H1 (cell line): ENCODE measurements at regions not wholly inside any gene's neighbourhood (a gene's known extent, or its start where the extent isn't known, plus 50 kb on each side); places are given as distances from the start of the nearest gene placed in this dataset.

Source experiments
- CTCF ChIA-PET: fragments of 300-600 bp; sonication (Branson Sonifier 250); formaldehyde crosslinking; loops from one replicate; lab custom pipeline; 2021; ENCODE audit not compliant: partially characterized antibody; lab: Charles Lee
- POLR2A ChIA-PET: fragments of 300-600 bp; sonication (Branson Sonifier 250); formaldehyde crosslinking; loops from one replicate; lab custom pipeline; 2021; ENCODE audit warnings: inconsistent platforms; ENCODE audit not compliant: partially characterized antibody; lab: Charles Lee
- DNase-seq, 2 experiments: peaks; one replicate each; pipeline versions ENCODE4 v3.0.0 to v3.0.0-alpha.2; 2010 to 2022; ENCODE audit warnings: low spot score in 2 of 2, low read depth in 1 of 2, mixed read lengths in 1 of 2
- FAIRE-seq: peaks from 2 replicates; lab custom pipeline; 2011; peaks lifted over from hg19 to GRCh38; lab: Jason Lieb, UNC
- H2AFZ ChIP-seq: 2 replicates; pipeline ENCODE4 v1.8.1; 2012; ENCODE audit warnings: low read length, inconsistent platforms
- H2AK5ac ChIP-seq: 2 replicates; pipeline ENCODE4 v1.6.1; 2013; ENCODE audit warnings: low read depth, low read length
- H2BK120ac ChIP-seq: replicated peaks from 2 replicates; pipeline ENCODE3; 2013; ENCODE audit warnings: low read depth, low read length, inconsistent platforms
- H2BK12ac ChIP-seq: 2 replicates; pipeline ENCODE4 v1.6.1; 2013; ENCODE audit warnings: low read depth, low read length
- H2BK15ac ChIP-seq: 2 replicates; pipeline ENCODE4 v1.6.1; 2013; ENCODE audit warnings: low read length
- H2BK20ac ChIP-seq: 2 replicates; pipeline ENCODE4 v1.6.1; 2013; ENCODE audit warnings: low read length
- H2BK5ac ChIP-seq: 2 replicates; pipeline ENCODE4 v1.6.1; 2013; ENCODE audit warnings: low read depth, low read length
- H3K14ac ChIP-seq: 2 replicates; pipeline ENCODE4 v1.6.1; 2013; ENCODE audit warnings: inconsistent platforms; ENCODE audit not compliant: insufficient read length
- H3K18ac ChIP-seq: 2 replicates; pipeline ENCODE4 v1.6.1; 2013; ENCODE audit warnings: low read length; ENCODE audit errors: extremely low read depth
- H3K23ac ChIP-seq: 2 replicates; pipeline ENCODE4 v1.6.1; 2013; ENCODE audit warnings: inconsistent platforms; ENCODE audit not compliant: insufficient read length
- H3K23me2 ChIP-seq: 2 replicates; pipeline ENCODE4 v1.6.1; 2013; ENCODE audit warnings: low read depth, low read length
- H3K27ac ChIP-seq: 2 replicates; pipeline ENCODE4 v1.6.1; 2011; ENCODE audit warnings: low read depth, low read length, inconsistent platforms
- H3K27me3 ChIP-seq, 4 experiments: replicated peaks in 1 of 4; 1 replicate in 1 of 4; 2 replicates in 3 of 4; pipeline versions ENCODE4 v1.6.1 to v1.8.1; 2011 to 2013; ENCODE audit warnings: low read length in 3 of 4, mild to moderate bottlenecking in 3 of 4, inconsistent platforms in 2 of 4, mixed read lengths in 2 of 4, moderate library complexity in 1 of 4; ENCODE audit not compliant: control insufficient read depth in 3 of 4, insufficient read depth in 3 of 4; ENCODE audit errors: extremely low read depth in 1 of 4
- H3K36me3 ChIP-seq, 4 experiments: 2 replicates each; pipeline versions ENCODE4 v1.6.1 to v1.8.1; 2011 to 2013; ENCODE audit warnings: mild to moderate bottlenecking in 4 of 4, low read length in 3 of 4, moderate library complexity in 2 of 4, control low read depth in 1 of 4, inconsistent platforms in 1 of 4; ENCODE audit not compliant: insufficient read depth in 4 of 4, control insufficient read depth in 2 of 4
- H3K4ac ChIP-seq: replicated peaks from 2 replicates; pipeline ENCODE3; 2013; ENCODE audit warnings: low read length, low read depth, mixed read lengths, inconsistent platforms; ENCODE audit not compliant: insufficient read length
- H3K4me1 ChIP-seq, 4 experiments: replicated peaks in 1 of 4; 1 replicate in 1 of 4; 2 replicates in 3 of 4; pipeline versions ENCODE4 v1.6.1 to v1.8.1; 2011 to 2013; ENCODE audit warnings: low read length in 3 of 4, inconsistent platforms in 2 of 4, mixed read lengths in 1 of 4; ENCODE audit not compliant: insufficient read depth in 4 of 4, control insufficient read depth in 3 of 4
- H3K4me2 ChIP-seq, 2 experiments: 2 replicates each; pipeline versions ENCODE4 v1.6.1 to v1.8.1; 2011 to 2013; ENCODE audit warnings: low read depth in 2 of 2, low read length in 2 of 2, control low read depth in 1 of 2, inconsistent platforms in 1 of 2, mild to moderate bottlenecking in 1 of 2; ENCODE audit not compliant: insufficient read depth in 1 of 2
- H3K4me3 ChIP-seq, 4 experiments: fragments of 200-600, 300-600 bp in 1 of 4; sonication (generic), shearing (Covaris generic), sonication (Bioruptor Twin) in 1 of 4; 2 replicates each; pipeline versions ENCODE4 v1.5.1 to v1.8.1; 2011 to 2016; ENCODE audit warnings: low read length in 4 of 4, low read depth in 3 of 4, control low read depth in 2 of 4, inconsistent platforms in 2 of 4, mild to moderate bottlenecking in 2 of 4, mixed read lengths in 1 of 4, moderate library complexity in 1 of 4; ENCODE audit not compliant: insufficient read depth in 2 of 4; ENCODE audit errors: extremely low read depth in 1 of 4
- H3K56ac ChIP-seq: replicated peaks from 2 replicates; pipeline ENCODE3; 2013; ENCODE audit warnings: low read depth, mild to moderate bottlenecking, mixed read lengths, low read length, inconsistent platforms; ENCODE audit not compliant: insufficient read length
- H3K79me1 ChIP-seq: 2 replicates; pipeline ENCODE4 v1.6.1; 2013; ENCODE audit warnings: low read depth, low read length, control low read depth
- H3K79me2 ChIP-seq, 2 experiments: 2 replicates each; pipeline versions ENCODE4 v1.6.1 to v1.8.1; 2012 to 2013; ENCODE audit warnings: low read length in 2 of 2, mild to moderate bottlenecking in 2 of 2, inconsistent platforms in 1 of 2; ENCODE audit not compliant: insufficient read depth in 2 of 2, control insufficient read depth in 1 of 2
- H3K9ac ChIP-seq, 4 experiments: replicated peaks in 1 of 4; 1 replicate in 1 of 4; 2 replicates in 3 of 4; pipeline versions ENCODE4 v1.6.1 to v1.8.1; 2011 to 2013; ENCODE audit warnings: low read depth in 3 of 4, low read length in 3 of 4, control low read depth in 2 of 4, mild to moderate bottlenecking in 2 of 4, moderate library complexity in 2 of 4, inconsistent platforms in 1 of 4; ENCODE audit errors: extremely low read depth in 1 of 4
- H3K9me3 ChIP-seq, 2 experiments: 2 replicates each; pipeline versions ENCODE4 v1.6.1 to v1.8.1; 2012 to 2013; ENCODE audit warnings: mild to moderate bottlenecking in 2 of 2, moderate library complexity in 2 of 2, control low read depth in 1 of 2, inconsistent platforms in 1 of 2, low read depth in 1 of 2, low read length in 1 of 2, mixed read lengths in 1 of 2; ENCODE audit not compliant: insufficient read depth in 2 of 2
- H4K20me1 ChIP-seq, 2 experiments: replicated peaks in 1 of 2; 2 replicates each; pipeline versions ENCODE3 to v1.8.1; 2011 to 2013; ENCODE audit warnings: inconsistent platforms in 2 of 2, low read length in 2 of 2, mild to moderate bottlenecking in 1 of 2; ENCODE audit not compliant: insufficient read depth in 2 of 2, control insufficient read depth in 1 of 2
- H4K5ac ChIP-seq: 2 replicates; pipeline ENCODE4 v1.6.1; 2013; ENCODE audit warnings: low read length, low read depth, mixed read lengths, inconsistent platforms; ENCODE audit not compliant: insufficient read length
- H4K8ac ChIP-seq: 2 replicates; pipeline ENCODE4 v1.8.0; 2013; ENCODE audit warnings: mild to moderate bottlenecking, moderate library complexity, low read length, inconsistent platforms; ENCODE audit not compliant: insufficient read depth; ENCODE audit errors: extremely low read depth
- H4K91ac ChIP-seq: replicated peaks from 2 replicates; pipeline ENCODE3; 2013; ENCODE audit warnings: low read length, mixed read lengths, inconsistent platforms; ENCODE audit not compliant: insufficient read length
- BCL11A ChIP-seq, 2 experiments: IDR thresholded peaks; one replicate each; pipeline ENCODE4 v1.6.1; 2011; ENCODE audit warnings: low read depth in 2 of 2, low read length in 2 of 2, mild to moderate bottlenecking in 2 of 2
- CHD2 ChIP-seq: IDR thresholded peaks from 2 replicates; pipeline ENCODE4 v1.6.1; 2012; ENCODE audit warnings: low read length, improper control_type of control experiment
- EP300 ChIP-seq, 2 experiments: IDR thresholded peaks; 1 replicate in 1 of 2; 2 replicates in 1 of 2; pipeline ENCODE4 v1.6.1; 2011 to 2012; ENCODE audit warnings: low read depth in 2 of 2, low read length in 2 of 2, mild to moderate bottlenecking in 2 of 2, borderline replicate concordance in 1 of 2, inconsistent platforms in 1 of 2, moderate library complexity in 1 of 2
- POU5F1 ChIP-seq: IDR thresholded peaks from 2 replicates; pipeline ENCODE4 v1.6.1; 2011; ENCODE audit warnings: low read depth, mild to moderate bottlenecking, low read length, moderate library complexity
- RAD21 ChIP-seq, 2 experiments: IDR thresholded peaks in 1 of 2; conservative IDR thresholded peaks in 1 of 2; 2 replicates each; pipeline ENCODE4 v1.6.1; 2011; ENCODE audit warnings: low read depth in 2 of 2, low read length in 2 of 2, improper control_type of control experiment in 1 of 2, inconsistent platforms in 1 of 2, mild to moderate bottlenecking in 1 of 2, moderate library complexity in 1 of 2
- TAF1 ChIP-seq: IDR thresholded peaks from 2 replicates; pipeline ENCODE4 v1.6.1; 2011; ENCODE audit warnings: mild to moderate bottlenecking, low read depth, low read length
- WGBS, 2 experiments: shearing (Covaris generic) in 1 of 2; methylation state at CpG; one replicate each; pipeline versions ENCODE4 v1.1.6 to v1.1.7; 2013 to 2015; ENCODE audit warnings: low lambda C conversion rate in 2 of 2, mixed read lengths in 2 of 2, inconsistent platforms in 1 of 2, low coverage in 1 of 2, missing lambda C conversion rate in 1 of 2; ENCODE audit not compliant: insufficient replicate concordance in 2 of 2, insufficient coverage in 1 of 2, insufficient read length in 1 of 2; ENCODE audit errors: extremely low coverage in 1 of 2, missing lambda C conversion rate in 1 of 2; 5-methylcytosine and 5-hydroxymethylcytosine counted together

DNA sequence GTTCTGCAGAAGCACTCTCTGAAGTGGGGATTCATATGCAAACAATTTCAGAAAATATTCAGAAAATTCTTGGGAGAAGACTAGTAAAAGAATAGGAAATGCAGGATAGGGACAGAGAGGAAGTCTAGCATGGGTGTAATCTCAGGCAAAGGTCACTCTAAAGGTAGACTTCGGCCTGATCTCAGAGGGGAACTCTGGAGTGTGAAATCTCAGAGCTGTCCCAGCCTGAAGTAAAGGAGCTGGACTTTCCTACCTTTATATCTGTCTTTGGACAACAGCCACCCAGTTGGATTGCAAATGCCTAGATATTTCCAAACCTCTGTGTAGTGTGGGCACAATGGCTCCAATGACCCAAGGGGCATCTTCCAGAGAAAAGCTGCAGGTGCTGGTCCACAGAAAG is 379.8 kb downstream of the GPATCH2 start:
- no peak overlapping the region for H3K23ac ChIP-seq
- no peak overlapping the region for H4K5ac ChIP-seq
- no peak overlapping the region for H3K9ac ChIP-seq
- H2BK120ac ChIP-seq: no peak overlapping the region
- H4K91ac ChIP-seq: no peak overlapping the region
- H2BK5ac ChIP-seq: no peak overlapping the region
- H3K36me3 ChIP-seq: no peaks in the 10 kb centered on the region; a peak in 1 of 8 replicates
- H2BK20ac ChIP-seq: no peak overlapping the region
- H3K4ac ChIP-seq: no peak overlapping the region
- H4K8ac ChIP-seq: no peak overlapping the region
- no peak overlapping the region for H3K27ac ChIP-seq
- no peak overlapping the region for H3K18ac ChIP-seq
- no peak overlapping the region for H2BK12ac ChIP-seq
- no peaks in the 10 kb centered on the region for H3K27me3 ChIP-seq
- ChIA-PET POLR2A (no interaction called here), CTCF (no interaction called here)
- no peak overlapping the region for H3K4me3 ChIP-seq
- no peaks in the 10 kb centered on the region for H3K4me1 ChIP-seq
- H3K79me2 ChIP-seq: no peaks in the 10 kb centered on the region
- H4K20me1 ChIP-seq: no peaks in the 10 kb centered on the region
- no peaks in the 10 kb centered on the region for H3K9me3 ChIP-seq
- no peaks in the 10 kb centered on the region for H3K23me2 ChIP-seq
- no peak overlapping the region for H2BK15ac ChIP-seq
- H3K14ac ChIP-seq: no peak overlapping the region
- H2AK5ac ChIP-seq: no peak overlapping the region
- no peaks in the 10 kb centered on the region for H3K79me1 ChIP-seq
- H3K56ac ChIP-seq: no peak overlapping the region
- FAIRE-seq: no peak
- no peak for DNase-seq
- H3K4me2 ChIP-seq: no peak overlapping the region
- H2AFZ ChIP-seq: no peak overlapping the region
- WGBS, 2 experiments: 94% methylated on average over 1 of the region's 1 CpG; no CpG with 5 or more reads in 1 of the 2 experiments
- TF ChIP-seq RAD21 (IDR thresholded peaks at IDR 0.05 in 1 of 2, conservative IDR thresholded peaks at IDR 0.05 in 1 of 2; ENCODE audit: low read depth in 2 of 2, low read length in 2 of 2): no peak
- TF ChIP-seq EP300 (IDR thresholded peaks at IDR 0.05; ENCODE audit: borderline replicate concordance in 1 of 2, low read depth in 2 of 2, low read length in 2 of 2): no peak
- no peak for TF ChIP-seq POU5F1
- no peak for TF ChIP-seq CHD2
- no peak for TF ChIP-seq TAF1
- TF ChIP-seq BCL11A (IDR thresholded peaks at IDR 0.05; ENCODE audit: low read depth in 2 of 2, low read length in 2 of 2): no peak
